ENCODE measurements at regions not wholly inside any gene's neighbourhood (a gene's known extent, or its start where the extent isn't known, plus 50 kb on each side); places are given as distances from the start of the nearest gene placed in this dataset.

DNA sequence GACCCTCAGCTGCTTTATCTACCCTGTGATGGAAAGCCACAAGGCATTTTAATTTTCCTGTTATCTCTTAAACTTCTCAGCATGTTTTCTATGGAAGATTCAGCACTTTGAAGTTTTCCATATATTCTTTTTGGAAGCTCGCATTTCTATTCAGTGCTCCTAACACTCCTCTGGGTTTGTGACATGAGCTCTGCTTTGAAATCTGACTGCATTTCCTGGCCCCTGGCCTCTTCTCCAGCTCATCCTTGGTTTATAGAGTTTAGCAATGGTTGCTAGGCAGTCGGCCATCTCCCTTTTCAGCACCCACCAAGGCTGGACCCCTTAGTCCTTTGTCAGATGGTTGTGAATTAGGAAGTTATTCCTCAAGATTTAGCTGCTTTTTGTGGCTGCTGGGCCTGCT, 150.6 kb downstream of the KCNA5 start:
- H3K4me3 ChIP-seq (ENCODE audit: low read depth, low read length), result no peak overlapping the region

DNA sequence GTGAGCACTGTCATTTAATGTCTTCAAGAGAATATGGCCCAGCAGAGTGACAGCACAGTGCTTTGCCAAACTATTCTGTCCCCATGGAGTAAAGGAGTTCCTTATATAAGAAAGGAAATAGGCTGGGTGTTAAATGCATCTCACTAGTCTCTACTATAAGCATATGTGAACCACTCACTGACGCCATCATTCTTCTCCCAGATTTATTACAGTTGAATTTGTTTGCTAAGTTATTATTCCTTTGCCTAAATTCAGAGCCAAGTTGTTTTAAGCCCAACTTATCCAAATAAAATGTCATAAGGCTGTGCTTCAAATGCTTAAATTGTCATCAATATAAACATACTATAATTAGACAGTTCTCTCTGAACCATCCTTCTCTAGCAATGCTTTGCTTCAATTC, 151.6 kb downstream of the KCNA5 start:
- no peak overlapping the region for H3K4me3 ChIP-seq (ENCODE audit: low read depth, low read length)

DNA sequence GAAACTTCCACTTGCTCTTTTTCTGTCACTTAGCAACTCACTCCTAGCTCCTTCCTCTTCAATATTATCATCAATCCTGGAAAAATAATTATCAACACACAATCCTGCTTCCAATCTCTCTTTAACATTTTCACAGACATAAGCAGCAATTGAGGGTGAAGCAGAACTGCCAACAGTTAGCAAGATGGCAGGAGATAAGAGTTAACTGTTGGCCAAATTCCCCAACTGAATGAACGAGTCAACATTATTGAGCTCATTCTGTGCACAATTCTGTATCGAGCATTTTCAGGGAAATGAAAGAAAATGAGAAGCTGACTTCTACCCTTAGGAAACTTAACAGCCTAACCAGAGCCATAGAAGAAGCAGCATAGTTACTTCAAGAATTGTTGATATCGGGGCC, 152.0 kb downstream of the KCNA5 start:
- H3K4me3 ChIP-seq (ENCODE audit: low read depth, low read length), result no peak overlapping the region

DNA sequence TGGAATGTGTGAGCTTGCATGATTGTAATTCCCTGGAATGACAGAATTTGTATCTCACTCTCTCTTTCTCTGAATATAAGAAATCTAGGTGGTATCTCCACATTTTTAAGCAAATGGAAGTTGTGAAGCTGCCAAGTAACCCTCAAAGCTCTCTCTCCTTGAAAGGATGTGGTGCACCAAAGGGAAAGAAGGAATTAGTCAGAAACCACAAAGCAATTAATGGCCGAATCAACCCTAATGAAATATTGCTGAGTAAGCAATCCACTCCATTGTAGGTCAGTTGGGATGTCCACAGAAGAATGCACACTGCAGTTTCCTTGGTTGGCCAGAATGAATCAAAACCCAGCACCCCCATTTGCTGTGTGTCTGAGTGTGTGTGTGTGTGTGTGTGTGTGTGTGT, 153.5 kb downstream of the KCNA5 start:
- no peak overlapping the region for H3K4me3 ChIP-seq (ENCODE audit: low read depth, low read length)

DNA sequence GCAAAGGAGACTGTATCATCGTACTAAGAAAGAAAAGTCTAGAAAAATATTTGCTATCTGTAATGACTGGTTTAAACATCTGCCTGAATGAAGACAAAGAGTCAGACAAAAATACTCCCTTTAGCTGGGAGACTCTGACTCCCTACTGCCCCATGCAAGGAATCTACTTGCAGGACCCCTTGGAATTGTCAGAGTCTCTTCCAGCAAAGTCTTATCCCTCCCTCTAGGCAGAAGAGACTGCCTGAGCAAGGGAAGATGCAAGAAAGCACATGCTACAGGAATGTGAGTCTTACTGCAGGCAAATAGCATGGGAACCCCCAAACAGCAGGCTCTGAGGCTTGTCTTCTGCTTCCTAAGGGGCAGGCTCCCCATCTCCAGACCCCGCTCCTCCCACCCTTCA, 154.0 kb downstream of the KCNA5 start:
- no peak overlapping the region for H3K4me3 ChIP-seq (ENCODE audit: low read depth, low read length)

DNA sequence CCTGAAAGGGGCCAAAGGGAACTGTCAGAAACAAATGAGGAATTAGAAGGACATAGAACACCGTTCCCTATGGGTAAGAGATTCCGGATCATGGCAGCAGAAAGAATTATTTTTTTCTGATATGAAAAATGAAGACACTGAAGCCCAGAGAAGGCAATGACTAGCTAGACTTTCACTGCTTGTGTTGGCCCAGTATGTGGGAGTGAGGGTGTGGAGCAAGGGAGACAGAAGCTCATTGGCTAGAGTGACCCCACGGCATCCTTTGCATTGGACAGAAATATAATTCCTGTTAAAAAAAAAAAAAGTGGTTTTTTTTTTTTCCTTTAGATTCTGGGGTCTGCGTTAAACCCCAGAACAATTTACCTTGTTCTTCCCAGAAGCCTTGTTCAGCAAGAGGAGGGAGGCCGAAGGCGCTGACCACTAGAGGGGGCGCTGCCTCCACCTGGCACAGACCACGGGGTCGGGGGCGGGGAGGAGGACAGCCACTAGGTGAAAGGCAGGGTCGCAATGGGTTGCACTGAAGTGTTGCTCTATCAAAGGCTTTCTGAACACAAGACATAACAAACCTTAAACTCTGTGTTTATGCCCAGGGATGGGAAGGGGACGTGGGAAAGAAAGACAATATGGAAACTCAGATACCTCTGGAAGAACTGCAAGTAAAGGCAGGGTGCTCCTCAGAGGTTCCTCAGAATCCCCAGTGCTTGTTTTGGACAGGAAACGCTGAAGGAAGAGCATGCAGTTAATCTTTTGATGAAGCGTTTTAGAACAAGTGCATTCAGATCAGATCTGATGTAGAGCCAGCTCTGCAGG, 156.8 kb downstream of the KCNA5 start:
- H3K4me3 ChIP-seq (ENCODE audit: low read depth, low read length), result no peak overlapping the region

DNA sequence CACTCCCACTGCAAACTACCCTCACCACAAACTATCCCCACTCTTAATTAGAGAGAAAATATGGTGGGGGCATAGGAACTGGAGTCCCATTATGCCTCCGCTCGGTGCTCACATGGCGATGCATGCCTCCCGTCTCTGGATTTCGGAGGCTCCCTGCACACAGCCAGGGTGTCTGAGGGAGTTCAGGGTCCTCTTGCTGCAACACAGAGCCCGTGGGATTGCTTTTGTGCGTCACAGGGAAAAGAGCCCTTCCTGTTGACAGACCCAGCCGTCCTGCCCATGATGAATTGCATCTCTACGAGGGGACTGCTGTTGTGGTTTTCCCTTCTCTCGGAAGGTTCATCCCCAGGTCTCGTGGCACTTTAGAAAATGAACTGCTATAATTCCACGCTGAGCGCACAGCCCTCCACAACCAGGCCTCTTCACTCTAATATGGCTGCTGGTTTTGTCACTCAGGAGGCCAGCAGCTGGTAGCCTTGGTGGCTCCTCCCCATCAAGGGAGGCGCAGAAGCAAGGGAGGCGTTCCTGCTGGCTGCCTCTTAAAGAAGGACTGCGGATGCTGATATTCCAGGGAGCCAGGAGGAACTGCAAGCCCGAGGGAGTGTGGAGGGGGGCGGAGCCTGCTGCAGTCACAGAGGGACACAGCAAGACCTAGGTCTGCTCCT, 158.0 kb downstream of the KCNA5 start:
- no peak overlapping the region for H3K4me3 ChIP-seq (ENCODE audit: low read depth, low read length)

DNA sequence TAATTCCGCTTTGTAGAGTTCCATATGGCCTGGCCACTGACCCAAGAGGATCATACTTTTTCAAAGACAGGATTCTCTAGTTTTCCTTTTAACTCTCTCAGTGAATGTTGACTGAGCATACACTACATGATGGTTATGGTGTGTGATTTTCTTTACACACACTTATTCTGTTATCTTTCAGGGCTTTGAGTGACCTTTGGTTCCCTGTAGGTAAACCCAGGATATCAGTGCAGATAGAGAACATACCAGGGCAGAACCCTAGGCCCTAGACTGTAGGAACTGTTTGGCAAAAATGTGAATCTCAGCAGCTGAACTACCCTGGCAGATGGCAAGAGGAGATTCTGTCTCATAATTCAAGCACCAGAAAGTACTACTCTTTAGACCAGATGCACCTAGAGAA, 159.6 kb downstream of the KCNA5 start:
- no peak overlapping the region for H3K4me3 ChIP-seq (ENCODE audit: low read depth, low read length)

DNA sequence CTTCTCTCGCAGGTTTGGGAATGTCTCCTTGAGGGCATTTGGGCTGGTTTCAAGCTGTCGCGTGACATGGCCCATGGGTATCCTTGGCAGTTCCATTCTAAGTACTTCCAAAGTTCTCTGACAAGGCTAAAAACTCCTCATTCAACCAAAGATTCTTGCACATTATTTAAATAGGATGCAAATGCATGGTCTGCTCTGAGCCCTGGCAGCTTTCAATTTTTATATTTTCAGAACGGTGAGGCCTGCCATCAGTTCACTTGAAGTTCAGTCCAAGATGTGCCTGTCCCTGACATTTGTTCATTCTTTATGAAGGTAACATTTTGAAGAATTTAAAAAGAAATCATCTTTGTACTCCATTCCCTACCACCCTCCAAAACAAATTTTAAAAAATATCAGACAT, 160.0 kb downstream of the KCNA5 start:
- H3K4me3 ChIP-seq (ENCODE audit: low read depth, low read length), result no peak overlapping the region

DNA sequence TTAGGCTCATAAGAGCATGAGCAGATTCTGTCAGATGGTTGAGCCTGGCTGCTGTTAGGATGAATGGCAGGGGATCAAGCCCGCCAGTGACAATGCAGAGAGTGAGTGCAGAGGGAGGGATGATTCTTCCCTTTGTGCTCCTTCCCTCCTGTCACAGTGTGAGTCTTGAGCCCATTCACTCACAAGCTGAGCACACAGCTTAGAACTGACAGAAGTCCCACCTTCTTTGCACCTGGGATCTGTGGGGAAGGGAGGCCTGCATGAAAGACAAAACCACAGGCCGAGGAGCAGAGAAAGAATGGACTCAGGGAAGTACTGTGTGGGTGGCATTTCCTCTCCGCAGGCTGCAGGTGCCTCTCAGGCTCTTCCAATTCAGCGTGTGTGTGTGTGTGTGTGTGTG, 160.6 kb downstream of the KCNA5 start:
- no peak overlapping the region for H3K4me3 ChIP-seq (ENCODE audit: low read depth, low read length)

DNA sequence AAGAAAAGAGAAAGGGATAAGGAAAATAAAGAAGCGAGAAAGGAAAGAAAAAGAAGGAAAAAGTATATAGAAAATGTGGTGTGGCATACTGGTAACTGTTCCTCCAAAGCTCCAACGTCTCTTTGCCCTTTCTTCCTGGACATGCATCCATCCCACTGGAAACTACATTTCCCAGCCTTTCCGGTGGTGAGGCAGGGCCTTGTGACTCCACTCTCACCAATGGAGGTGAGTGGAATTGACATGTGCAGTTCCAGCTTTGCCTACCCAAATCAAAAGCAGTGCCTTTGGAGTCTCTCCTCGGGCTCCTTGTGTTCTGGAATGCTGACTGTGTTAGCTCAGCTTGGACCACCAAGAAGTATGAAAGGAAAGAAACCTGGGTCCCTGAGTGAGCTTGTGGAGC, 161.2 kb downstream of the KCNA5 start:
- H3K4me3 ChIP-seq (ENCODE audit: low read depth, low read length), result no peak overlapping the region

DNA sequence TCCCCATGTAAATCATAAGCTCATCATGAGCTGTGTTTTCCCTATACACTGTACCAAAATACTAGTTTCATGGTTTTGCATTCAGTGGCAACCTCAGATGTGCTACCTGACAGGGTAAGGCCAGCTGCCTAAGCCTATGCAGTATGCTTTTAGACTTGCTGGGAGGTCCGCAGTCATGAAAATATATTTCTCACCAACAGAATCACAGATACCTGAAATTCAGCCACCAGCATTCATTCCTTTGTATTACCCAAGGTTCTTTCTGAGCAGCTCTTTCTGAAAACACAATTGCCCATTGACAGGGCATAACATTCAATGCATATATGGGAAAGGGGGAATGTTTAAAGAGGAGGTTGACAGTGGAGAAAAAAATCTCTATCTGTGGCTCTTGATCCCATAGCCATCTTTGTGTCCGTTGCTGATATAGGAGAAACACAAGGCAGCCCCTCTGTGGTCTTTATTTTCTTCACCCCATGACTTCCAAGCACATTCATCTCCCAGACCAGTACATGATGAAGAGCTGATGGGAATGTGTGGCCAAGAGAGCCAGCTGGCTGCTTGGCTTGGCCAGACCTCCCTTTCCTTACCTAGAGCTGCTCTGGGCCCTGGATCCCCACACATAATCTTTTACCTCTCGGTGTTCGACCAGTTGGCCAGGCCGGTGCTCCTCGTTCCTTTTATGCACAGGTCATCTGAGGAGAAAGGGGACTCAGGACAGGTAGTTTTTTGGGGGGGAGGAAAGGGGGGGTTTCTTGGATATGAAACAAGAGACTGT, 162.9 kb downstream of the KCNA5 start:
- no peak overlapping the region for H3K4me3 ChIP-seq (ENCODE audit: low read depth, low read length)

DNA sequence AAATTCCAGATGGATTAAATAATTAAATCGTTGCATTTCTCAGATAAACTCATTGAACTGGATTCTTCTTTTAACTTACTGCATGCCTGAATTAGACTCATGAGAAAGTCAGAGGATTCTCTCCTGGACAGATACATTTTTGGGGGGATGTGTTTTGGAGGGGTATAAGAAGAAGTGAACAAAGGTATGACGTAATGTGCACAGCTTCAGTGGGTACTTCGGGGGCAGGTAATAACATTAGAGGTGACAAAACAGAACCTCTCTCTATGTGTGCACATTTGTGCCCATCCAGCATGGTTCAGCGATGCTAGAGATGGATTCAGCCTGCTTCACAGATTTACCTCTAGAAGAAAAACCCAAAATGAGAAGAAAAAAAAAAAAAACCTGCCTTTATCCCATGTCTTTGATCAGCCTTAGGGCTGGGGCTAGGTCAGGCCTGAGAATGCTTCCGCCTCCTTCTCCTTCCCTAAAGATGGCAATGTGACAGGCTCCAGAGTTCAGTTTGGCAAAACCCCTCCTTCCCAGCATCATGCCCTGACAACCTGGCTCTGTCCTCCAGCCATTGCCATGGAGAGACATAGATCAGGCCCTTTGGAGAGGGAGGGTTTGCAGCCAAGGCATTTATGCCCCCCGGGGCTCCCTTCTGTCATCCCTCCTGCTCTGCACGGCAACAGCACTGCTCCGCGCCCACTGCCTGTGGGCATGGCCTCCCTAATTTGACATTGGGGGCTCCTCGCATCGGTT, 166.7 kb downstream of the KCNA5 start:
- H3K4me3 ChIP-seq (ENCODE audit: low read depth, low read length), result no peak overlapping the region

DNA sequence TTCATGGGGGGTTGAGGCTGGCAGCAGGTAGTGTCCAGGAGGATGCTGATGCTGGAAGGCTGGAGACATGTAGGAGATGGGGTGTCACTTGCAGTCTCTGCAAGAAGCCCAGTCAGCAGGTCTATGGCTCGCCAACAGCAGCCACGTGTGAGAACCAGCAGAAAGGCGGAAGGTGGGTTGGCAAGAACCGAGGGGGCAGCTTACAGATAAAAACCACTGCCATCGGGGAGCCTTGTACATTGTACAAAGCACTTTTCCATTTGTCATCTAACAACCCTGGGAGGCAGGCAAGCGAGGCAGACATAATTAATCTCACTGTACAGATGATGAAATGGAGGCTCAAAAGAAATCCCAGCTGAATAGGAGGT, 167.2 kb downstream of the KCNA5 start:
- H3K4me3 ChIP-seq (ENCODE audit: low read depth, low read length), result no peak overlapping the region

DNA sequence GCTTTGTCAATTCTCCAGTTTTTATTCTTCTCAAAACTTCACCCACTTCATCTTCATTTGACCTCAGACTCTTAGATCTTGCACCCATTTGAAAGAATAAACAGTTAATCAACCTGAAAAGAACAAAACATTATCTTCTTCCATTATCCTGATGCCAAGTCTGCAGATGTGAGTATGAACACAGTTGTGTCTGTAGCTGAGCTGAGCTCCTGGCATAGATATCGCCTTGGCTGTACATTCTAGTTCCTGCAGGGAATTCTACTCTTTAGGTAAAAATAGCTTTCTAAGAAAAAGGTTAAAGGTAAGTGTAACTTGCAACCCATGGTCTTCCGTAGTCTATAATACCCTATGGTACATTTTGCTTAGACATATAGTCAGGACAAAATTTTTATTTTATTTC, 169.7 kb downstream of the KCNA5 start:
- no peak overlapping the region for H3K4me3 ChIP-seq (ENCODE audit: low read depth, low read length)

DNA sequence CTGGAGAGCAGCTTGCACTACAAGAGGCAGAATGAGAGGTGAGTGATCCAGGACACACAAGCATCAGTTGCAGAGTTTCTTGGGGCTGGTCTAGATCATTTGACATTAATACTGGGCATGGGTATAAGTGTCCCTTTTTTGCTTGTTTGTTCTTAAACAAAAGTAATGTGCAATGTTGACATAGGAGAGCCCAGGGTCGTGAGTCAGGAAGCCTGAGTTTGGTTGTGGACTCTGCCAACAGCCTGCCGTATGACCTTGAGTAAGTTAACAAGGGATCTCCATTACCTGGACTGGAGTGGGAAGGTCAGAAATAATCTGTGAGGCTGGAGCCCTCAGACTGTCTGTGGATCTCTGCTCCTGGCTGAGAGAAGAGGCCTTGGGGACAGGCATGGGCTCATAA, 170.3 kb downstream of the KCNA5 start:
- H3K4me3 ChIP-seq (ENCODE audit: low read depth, low read length), result no peak overlapping the region

DNA sequence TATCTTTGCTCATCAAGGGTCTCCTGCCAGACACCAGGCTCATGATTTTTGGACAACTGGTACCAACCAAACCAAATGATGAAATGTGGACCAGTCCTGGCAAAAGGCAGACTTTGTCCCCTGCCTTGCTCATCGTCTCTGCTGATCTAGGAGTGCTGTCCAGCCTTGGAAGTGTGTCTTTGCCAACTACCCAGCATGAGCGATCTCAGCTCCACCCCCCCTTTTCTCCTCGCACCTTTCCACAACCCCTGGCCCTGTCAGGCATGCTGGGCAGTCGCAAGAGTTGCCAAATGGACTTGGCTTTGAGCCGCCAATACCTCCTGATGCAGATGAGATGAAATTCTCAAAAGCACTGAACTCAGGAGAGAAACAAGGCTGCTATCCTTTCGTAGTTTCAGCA, 174.3 kb downstream of the KCNA5 start:
- H3K4me3 ChIP-seq (ENCODE audit: low read depth, low read length), result no peak overlapping the region

DNA sequence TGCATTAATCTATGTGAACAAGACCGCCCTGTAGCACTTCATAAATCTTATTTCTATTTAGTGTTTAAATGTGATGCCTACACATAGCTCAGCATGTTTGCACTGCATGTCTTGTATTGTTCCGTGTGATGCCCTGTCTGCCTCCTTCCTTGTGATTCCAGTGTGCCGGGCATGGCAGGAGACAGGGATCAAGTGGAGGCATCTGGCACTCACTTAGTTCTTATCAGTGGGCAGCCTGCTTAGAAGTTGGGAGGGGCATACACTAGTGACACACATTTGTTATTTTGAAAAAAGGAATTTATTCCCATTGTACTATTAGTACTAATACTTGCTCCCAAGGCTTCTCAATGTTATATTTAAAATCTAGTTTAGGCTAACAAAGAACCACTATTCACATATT, 176.4 kb downstream of the KCNA5 start:
- no peak overlapping the region for H3K4me3 ChIP-seq (ENCODE audit: low read depth, low read length)

DNA sequence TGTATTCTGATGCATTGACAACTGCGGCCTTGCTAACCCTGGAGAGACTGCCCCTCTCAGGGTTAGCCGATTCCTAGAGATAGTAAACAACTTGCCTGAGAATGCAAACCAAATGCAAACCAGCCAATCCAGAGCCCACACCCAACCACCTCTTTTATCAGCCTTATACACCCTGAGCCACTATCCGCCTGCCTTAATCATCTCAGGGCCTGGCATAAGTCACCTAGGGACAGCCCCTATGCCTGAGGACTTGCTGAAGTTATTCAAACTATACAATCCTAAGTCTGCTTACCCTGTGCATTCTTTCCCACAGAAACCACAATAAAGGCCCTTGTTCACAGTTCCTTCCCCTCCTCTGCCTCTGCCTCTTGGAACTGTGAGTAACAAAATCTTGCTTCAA, 177.2 kb downstream of the KCNA5 start:
- no peak overlapping the region for H3K4me3 ChIP-seq (ENCODE audit: low read depth, low read length)

DNA sequence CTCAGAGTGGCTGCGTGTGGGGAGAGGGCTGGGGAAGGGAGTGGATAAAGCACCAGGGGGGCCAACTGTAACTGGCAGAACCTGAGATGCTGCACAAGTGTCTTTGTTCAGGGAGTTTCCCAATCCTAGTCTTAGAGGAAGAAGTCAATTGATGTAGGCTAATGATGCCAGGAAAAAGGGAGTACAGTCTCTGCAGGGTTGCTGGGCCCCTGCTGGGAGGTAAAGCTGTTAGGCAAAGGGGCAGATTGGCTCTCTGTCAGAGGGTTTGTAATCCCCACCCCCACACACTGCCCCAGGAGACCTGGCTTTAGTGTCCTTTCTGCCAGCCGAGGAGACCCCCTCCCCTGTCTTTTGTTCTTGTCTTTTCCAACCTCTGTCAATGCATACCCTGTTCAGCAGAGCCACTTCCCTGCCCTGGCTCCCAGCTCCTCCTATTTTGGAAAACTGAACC, 178.4 kb downstream of the KCNA5 start:
- no peak overlapping the region for H3K4me3 ChIP-seq (ENCODE audit: low read depth, low read length)

DNA sequence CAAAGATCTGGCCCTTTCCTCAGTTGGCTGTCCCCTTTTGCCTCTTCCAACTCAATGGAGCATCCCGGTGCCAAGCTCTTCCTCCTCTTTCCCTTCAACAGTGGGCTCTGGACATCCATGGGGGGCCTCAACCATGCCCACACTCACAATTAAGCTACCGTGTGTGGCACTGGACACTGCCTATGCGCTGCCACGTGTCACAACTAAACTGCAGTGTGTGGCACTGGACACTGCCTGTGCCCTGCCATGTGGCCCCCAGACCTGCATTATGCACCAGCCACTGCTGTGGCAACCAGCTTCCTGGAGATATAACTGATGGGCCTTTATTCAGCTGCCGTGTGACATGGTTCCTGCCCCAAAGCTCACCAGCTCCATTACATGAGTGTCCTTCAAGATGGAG, 179.1 kb downstream of the KCNA5 start:
- no peak overlapping the region for H3K4me3 ChIP-seq (ENCODE audit: low read depth, low read length)
